ENCODE measurements at regions not wholly inside any gene's neighbourhood (a gene's known extent, or its start where the extent isn't known, plus 50 kb on each side); places are given as distances from the start of the nearest gene placed in this dataset.

DNA sequence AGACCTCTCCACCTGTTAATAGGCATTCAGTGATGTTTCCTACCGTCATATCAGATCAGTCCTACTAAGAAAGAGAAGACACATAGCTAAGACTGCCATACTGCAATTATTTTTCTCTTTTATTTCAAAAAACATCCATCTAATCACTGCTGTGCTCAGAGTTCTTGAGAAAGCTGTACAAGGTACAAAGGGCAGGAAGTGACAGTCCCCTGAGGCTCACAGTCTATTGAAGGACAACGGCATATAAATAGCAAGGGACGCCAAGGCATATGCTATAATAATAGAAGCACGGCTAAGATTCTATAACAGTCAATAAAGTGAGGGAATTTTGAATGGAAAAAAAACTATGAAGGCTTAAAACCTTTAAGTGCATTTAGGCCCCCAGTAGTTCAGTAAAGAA, 415.3 kb upstream of the NRP1 start:
- TF ChIP-seq POLR2AphosphoS5 (IDR thresholded peaks at IDR 0.05; ENCODE audit: low read depth, low read length) (no peak), TAF1 (IDR thresholded peaks at IDR 0.05; ENCODE audit: borderline replicate concordance, insufficient read depth, low read length) (no peak), FOXP2 (optimal IDR thresholded peaks at IDR 0.05; ENCODE audit: borderline replicate concordance, extremely low read depth, extremely low read length, insufficient read depth) (no peak)
- TF ChIP-seq, protein P1, sequence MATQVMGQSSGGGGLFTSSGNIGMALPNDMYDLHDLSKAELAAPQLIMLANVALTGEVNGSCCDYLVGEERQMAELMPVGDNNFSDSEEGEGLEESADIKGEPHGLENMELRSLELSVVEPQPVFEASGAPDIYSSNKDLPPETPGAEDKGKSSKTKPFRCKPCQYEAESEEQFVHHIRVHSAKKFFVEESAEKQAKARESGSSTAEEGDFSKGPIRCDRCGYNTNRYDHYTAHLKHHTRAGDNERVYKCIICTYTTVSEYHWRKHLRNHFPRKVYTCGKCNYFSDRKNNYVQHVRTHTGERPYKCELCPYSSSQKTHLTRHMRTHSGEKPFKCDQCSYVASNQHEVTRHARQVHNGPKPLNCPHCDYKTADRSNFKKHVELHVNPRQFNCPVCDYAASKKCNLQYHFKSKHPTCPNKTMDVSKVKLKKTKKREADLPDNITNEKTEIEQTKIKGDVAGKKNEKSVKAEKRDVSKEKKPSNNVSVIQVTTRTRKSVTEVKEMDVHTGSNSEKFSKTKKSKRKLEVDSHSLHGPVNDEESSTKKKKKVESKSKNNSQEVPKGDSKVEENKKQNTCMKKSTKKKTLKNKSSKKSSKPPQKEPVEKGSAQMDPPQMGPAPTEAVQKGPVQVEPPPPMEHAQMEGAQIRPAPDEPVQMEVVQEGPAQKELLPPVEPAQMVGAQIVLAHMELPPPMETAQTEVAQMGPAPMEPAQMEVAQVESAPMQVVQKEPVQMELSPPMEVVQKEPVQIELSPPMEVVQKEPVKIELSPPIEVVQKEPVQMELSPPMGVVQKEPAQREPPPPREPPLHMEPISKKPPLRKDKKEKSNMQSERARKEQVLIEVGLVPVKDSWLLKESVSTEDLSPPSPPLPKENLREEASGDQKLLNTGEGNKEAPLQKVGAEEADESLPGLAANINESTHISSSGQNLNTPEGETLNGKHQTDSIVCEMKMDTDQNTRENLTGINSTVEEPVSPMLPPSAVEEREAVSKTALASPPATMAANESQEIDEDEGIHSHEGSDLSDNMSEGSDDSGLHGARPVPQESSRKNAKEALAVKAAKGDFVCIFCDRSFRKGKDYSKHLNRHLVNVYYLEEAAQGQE (IDR thresholded peaks at IDR 0.05; ENCODE audit: insufficient read depth in 1 of 2, low read depth in 2 of 2, low read length in 2 of 2): no peak

Data from PFSK-1 (cell line).